Activated naive CD4-positive, alpha-beta T cell treated with anti-CD3 and anti-CD28 coated beads, Interleukin-2, amount 50 U/mL, for 24 hours (primary cell): ENCODE measurements at regions not wholly inside any gene's neighbourhood (a gene's known extent, or its start where the extent isn't known, plus 50 kb on each side); places are given as distances from the start of the nearest gene placed in this dataset.

Experiments
- H3K27ac Mint-ChIP-seq: one replicate; pipeline ENCODE4 v1.8.0; 2021; ENCODE audit warnings: mild to moderate bottlenecking, mixed read lengths
- H3K27me3 Mint-ChIP-seq: one replicate; pipeline ENCODE4 v1.8.0; 2021; ENCODE audit warnings: mixed read lengths
- H3K36me3 Mint-ChIP-seq: one replicate; pipeline ENCODE4 v1.8.0; 2021; ENCODE audit warnings: mixed read lengths
- H3K4me1 Mint-ChIP-seq: one replicate; pipeline ENCODE4 v1.8.0; 2021; ENCODE audit warnings: mixed read lengths
- H3K4me3 Mint-ChIP-seq: one replicate; pipeline ENCODE4 v1.8.0; 2021; ENCODE audit warnings: mild to moderate bottlenecking, mixed read lengths
- H3K9me3 Mint-ChIP-seq: one replicate; pipeline ENCODE4 v1.8.0; 2021; ENCODE audit warnings: mixed read lengths

DNA sequence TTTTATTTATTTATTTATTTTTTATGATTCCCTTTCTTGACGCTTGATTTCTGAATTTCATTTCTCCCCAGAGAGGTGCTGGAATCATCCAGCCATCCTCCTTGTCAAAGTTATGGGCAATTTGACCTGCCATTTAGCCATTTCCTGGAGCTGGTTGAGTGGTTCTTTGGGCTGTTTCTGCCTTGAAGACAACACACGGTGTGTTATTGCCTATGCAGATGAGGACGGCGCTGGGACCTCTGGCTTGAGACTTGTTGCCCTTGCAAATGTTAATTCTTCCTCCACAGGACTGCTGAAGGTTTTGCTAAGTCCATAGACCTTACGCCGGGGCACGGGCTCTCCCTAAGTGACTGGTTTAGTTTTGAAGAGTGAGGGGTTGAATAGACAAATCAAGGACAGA lies 147.9 kb upstream of the PLET1 start:
- Mint-ChIP-seq H3K27me3 (peaks cover 4% of the 10 kb centered on the region), H3K27ac (no peak overlapping the region), H3K4me3 (no peak overlapping the region), H3K9me3 (peaks cover 9% of the 10 kb centered on the region), H3K4me1 (peaks cover 6% of the 10 kb centered on the region), H3K36me3 (no peaks in the 10 kb centered on the region)

DNA sequence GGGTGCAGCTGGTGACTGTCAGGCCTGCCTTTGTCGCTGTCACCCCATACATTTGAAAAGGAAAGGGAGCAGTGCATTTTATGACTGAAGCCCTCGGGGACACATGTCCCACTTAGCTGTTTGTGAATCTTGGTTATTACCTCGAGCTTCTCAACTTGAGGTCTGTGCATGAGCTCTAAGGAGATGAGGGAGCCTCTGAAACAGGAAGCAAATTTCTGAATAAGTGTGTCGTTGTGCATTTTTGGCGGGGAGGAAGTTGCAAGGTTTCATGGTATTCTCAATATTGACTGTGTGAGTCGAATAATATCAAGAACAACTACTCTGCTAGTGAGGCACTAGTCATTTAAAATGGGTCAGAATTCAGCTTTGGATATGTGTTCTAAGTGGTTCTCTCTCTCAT lies 149.7 kb upstream of the PLET1 start:
- H3K4me1 Mint-ChIP-seq, result peaks cover 6% of the 10 kb centered on the region
- no peak overlapping the region for H3K4me3 Mint-ChIP-seq
- no peak overlapping the region for H3K27ac Mint-ChIP-seq
- peaks cover 4% of the 10 kb centered on the region for H3K27me3 Mint-ChIP-seq
- H3K36me3 Mint-ChIP-seq, result peaks cover 4% of the 10 kb centered on the region
- peaks cover 19% of the 10 kb centered on the region for H3K9me3 Mint-ChIP-seq

DNA sequence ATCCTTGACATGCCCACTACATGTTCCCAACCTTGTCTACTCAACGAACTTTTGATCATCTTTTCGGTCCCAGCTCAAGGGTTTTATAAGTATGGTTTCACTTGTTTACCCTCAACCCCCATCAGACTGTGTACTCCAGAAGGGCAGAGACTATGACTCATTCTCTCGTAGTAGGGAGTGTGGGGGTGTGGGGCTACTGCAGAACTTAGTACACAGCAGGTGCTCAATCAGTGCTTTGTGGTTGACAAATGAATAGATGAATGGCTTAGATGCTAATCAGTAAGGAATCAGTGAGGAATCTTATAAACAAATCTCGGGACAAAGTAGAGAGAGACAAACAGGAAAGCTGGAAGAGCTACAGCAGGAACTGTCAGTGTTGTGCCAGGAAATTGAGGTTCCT lies 151.7 kb upstream of the PLET1 start:
- H3K27ac Mint-ChIP-seq, result no peak overlapping the region
- H3K4me3 Mint-ChIP-seq, result no peak overlapping the region
- H3K27me3 Mint-ChIP-seq, result peaks cover 4% of the 10 kb centered on the region
- H3K36me3 Mint-ChIP-seq, result peaks cover 4% of the 10 kb centered on the region
- H3K4me1 Mint-ChIP-seq, result peaks cover 11% of the 10 kb centered on the region
- peaks cover 23% of the 10 kb centered on the region for H3K9me3 Mint-ChIP-seq

- no peaks in the 10 kb centered on the region for H3K27me3 Mint-ChIP-seq
- peaks cover 4% of the 10 kb centered on the region for H3K36me3 Mint-ChIP-seq
- no peak overlapping the region for H3K27ac Mint-ChIP-seq
- no peak overlapping the region for H3K4me3 Mint-ChIP-seq
- H3K4me1 Mint-ChIP-seq, result peaks cover 6% of the 10 kb centered on the region
- peaks cover 18% of the 10 kb centered on the region for H3K9me3 Mint-ChIP-seq
These were observed 156.7 kb upstream of the PLET1 start for GRCh38 chr11:112417339-112417738.

DNA sequence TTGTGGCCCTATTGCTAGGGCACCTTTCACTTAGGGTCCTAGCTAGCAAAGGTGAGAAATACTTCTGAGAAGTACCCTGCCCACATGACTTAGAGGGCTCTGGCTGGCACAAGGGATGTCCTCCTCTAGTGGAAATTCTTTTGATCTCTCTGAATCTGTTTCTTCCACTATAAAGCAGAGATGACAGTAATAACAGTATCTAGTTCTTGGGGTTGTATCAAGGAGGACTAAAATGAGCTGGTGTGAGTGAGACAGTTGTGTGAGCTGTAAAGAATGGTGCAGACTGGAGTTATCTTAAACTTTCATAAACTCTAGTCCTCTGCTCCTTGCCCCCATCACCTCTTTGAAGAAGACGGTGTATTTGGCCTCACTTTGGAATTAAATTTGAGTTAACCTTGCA lies 157.8 kb upstream of the PLET1 start:
- Mint-ChIP-seq H3K4me3 (no peak overlapping the region), H3K36me3 (peaks cover 4% of the 10 kb centered on the region), H3K27ac (no peak overlapping the region), H3K4me1 (peaks cover 6% of the 10 kb centered on the region), H3K27me3 (no peaks in the 10 kb centered on the region), H3K9me3 (peaks cover 14% of the 10 kb centered on the region)

- H3K27me3 Mint-ChIP-seq, result no peaks in the 10 kb centered on the region
- no peaks in the 10 kb centered on the region for H3K36me3 Mint-ChIP-seq
- H3K9me3 Mint-ChIP-seq, result no peaks in the 10 kb centered on the region
- no peak overlapping the region for H3K27ac Mint-ChIP-seq
- no peak overlapping the region for H3K4me3 Mint-ChIP-seq
- peaks cover 5% of the 10 kb centered on the region for H3K4me1 Mint-ChIP-seq
These were observed 161.2 kb upstream of the PLET1 start for GRCh38 chr11:112421879-112422278.

GRCh38 chr11:112425121-112425520 lies 164.5 kb upstream of the PLET1 start:
- Mint-ChIP-seq H3K9me3 (no peaks in the 10 kb centered on the region), H3K4me3 (no peak overlapping the region)

DNA sequence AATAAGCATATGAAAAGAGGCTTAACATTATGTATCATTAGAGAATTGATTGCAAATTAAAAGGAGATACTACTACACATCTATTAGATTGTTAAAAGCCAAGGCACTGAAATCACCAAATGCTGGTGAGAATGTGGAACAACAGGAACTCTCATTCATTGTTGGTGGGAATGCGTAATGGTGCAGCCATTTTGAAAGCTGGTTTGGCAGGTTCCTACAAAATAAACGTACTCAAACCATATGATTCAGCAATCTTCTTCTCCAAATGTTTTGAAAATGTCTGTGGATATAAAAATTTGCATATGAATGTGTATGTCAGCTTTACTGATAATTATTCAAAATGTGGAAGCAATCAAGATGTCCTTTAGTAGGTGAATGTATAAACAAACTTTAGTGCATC lies 176.4 kb upstream of the PLET1 start:
- Mint-ChIP-seq H3K4me3 (no peak overlapping the region), H3K9me3 (peaks cover 19% of the 10 kb centered on the region), H3K27ac (no peak overlapping the region), H3K4me1 (no peaks in the 10 kb centered on the region), H3K27me3 (peaks cover 7% of the 10 kb centered on the region), H3K36me3 (peaks cover 11% of the 10 kb centered on the region)

More at GRCh38 chr11:112425121-112425520, 164.5 kb upstream of the PLET1 start:
- Mint-ChIP-seq H3K27me3 (peaks cover 1% of the 10 kb centered on the region), H3K27ac (no peak overlapping the region), H3K4me1 (no peaks in the 10 kb centered on the region), H3K36me3 (no peaks in the 10 kb centered on the region)

DNA sequence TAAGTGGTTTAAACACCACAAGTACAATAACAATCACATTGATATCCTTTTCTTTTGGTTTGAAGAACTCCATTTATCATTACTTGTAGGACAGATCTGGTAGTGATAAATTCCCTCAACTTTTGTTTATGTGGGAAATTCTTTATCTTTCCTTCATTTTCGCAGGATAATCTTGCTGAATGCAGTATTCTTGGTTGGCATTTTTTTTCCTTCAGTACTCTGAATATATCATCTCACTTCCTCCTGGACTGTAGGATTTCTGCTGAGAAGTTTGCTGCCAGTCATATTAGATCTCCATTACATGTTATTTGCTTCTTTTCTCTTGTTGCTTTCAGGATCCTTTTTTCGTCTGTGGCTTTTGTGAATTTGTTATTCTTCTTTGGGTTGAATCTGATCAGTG lies 179.0 kb upstream of the PLET1 start:
- Mint-ChIP-seq H3K4me3 (no peak overlapping the region), H3K36me3 (peaks cover 6% of the 10 kb centered on the region), H3K27ac (no peak overlapping the region), H3K27me3 (peaks cover 7% of the 10 kb centered on the region), H3K4me1 (no peaks in the 10 kb centered on the region), H3K9me3 (peaks cover 26% of the 10 kb centered on the region)

- peaks cover 12% of the 10 kb centered on the region for H3K36me3 Mint-ChIP-seq
- H3K4me3 Mint-ChIP-seq, result no peak overlapping the region
- H3K4me1 Mint-ChIP-seq, result no peaks in the 10 kb centered on the region
- H3K27ac Mint-ChIP-seq, result no peak overlapping the region
- H3K27me3 Mint-ChIP-seq, result peaks cover 3% of the 10 kb centered on the region
- H3K9me3 Mint-ChIP-seq, result peaks cover 35% of the 10 kb centered on the region
These were observed 179.9 kb upstream of the PLET1 start for GRCh38 chr11:112440518-112440917.

GRCh38 chr11:112448168-112448567 lies 187.5 kb upstream of the PLET1 start:
- peaks cover 5% of the 10 kb centered on the region for H3K27me3 Mint-ChIP-seq
- H3K27ac Mint-ChIP-seq, result no peak overlapping the region
- no peaks in the 10 kb centered on the region for H3K4me1 Mint-ChIP-seq
- H3K4me3 Mint-ChIP-seq, result no peak overlapping the region
- peaks cover 8% of the 10 kb centered on the region for H3K36me3 Mint-ChIP-seq
- H3K9me3 Mint-ChIP-seq, result peaks cover 18% of the 10 kb centered on the region

- Mint-ChIP-seq H3K36me3 (peaks cover 8% of the 10 kb centered on the region), H3K27me3 (peaks cover 5% of the 10 kb centered on the region), H3K27ac (no peak overlapping the region), H3K4me1 (no peaks in the 10 kb centered on the region), H3K4me3 (no peak overlapping the region), H3K9me3 (peaks cover 18% of the 10 kb centered on the region)
These were observed 188.1 kb upstream of the PLET1 start for GRCh38 chr11:112448806-112449205.

DNA sequence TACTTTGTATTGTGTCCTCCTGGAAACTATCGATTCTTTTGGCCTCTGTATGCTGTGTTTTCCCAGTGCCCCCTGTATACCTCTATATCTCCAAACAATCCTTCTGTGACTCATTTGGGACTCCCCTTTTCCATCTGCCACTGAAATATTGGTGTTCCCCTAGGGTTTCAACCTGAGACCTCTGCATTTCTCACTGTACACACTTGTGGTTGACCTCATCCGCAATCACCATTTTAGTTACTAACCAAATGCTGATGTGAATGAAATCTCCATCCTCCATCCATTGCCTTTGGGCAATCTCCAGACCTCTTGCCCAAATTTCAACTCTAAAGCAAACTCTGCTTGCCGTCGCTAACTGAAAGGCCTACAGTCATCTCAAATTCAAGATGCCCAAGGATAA lies 190.6 kb upstream of the PLET1 start:
- Mint-ChIP-seq H3K27ac (no peak overlapping the region), H3K9me3 (no peaks in the 10 kb centered on the region), H3K27me3 (peaks cover 5% of the 10 kb centered on the region), H3K4me1 (peaks cover 4% of the 10 kb centered on the region), H3K36me3 (no peaks in the 10 kb centered on the region), H3K4me3 (no peak overlapping the region)

DNA sequence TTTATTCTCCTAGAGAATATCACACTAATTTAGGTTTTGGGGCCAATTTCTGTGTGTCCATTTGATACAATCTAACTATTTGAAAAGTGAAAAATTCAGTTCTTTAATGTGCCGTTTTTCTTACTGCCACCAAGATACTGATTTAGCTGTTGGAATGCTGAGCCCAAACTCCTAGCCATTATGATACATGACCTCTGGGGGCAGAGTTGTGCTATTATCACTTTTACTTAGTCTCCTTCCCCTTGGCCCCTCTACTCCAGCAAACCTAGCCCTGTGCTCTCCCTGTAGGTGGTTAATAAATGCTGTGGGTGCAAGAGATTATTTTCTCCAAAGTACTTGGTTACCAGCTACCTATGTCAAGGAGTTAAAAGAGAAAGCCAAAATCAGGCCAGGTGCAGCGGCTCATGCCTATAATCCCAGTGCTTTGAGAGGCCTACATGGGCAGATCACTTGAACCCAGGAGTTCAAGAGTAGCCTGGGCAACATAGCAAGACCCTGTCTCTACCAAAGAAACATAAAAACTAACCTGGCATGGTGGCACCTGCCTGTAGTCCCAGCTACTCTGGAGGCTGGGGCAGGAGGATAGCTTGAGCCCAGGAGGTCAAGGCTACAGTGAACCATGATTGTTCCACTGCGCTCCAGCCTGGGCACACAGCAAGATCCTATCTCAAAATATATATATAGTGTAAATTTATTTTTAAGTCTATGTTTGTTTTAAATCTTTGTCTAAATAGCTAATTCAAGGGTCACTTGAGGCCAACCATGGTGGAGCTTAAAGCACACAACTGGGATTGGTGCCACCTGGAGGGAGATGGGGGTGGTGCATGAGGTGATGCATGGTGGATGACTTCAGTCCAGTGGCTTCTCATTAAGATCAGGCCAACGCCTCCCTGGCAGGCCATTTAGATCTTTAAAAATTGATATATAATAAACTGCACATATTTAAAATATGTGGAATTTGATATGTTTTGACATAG lies 193.2 kb upstream of the PLET1 start:
- Mint-ChIP-seq H3K9me3 (no peaks in the 10 kb centered on the region), H3K27ac (no peak overlapping the region), H3K27me3 (peaks cover 4% of the 10 kb centered on the region), H3K36me3 (no peaks in the 10 kb centered on the region), H3K4me1 (peaks cover 4% of the 10 kb centered on the region), H3K4me3 (no peak overlapping the region)

- H3K27me3 Mint-ChIP-seq, result no peaks in the 10 kb centered on the region
- no peaks in the 10 kb centered on the region for H3K36me3 Mint-ChIP-seq
- H3K27ac Mint-ChIP-seq, result no peak overlapping the region
- no peaks in the 10 kb centered on the region for H3K9me3 Mint-ChIP-seq
- peaks cover 9% of the 10 kb centered on the region for H3K4me1 Mint-ChIP-seq
- H3K4me3 Mint-ChIP-seq, result no peak overlapping the region
These were observed 194.2 kb upstream of the PLET1 start for GRCh38 chr11:112454841-112455240.

DNA sequence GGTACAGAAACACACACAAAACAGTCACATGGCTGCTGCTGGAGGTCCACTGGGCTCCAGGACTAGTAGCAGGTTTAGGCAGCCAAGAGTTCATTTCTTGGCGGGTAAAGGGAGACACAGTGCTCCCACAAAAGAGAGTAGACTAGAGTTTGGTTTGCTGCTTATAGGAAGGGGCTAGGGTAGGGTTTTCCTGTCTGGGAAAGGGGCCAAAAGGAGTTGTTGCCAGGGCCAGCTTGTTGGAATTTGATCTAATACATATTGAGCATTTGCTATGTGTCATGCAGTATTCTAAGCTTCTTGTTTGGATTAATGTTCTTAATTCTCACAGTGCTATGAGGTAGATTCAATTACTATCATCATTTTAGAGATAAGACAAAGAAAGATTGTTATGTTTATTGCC lies 195.1 kb upstream of the PLET1 start:
- H3K27ac Mint-ChIP-seq, result no peak overlapping the region
- H3K4me3 Mint-ChIP-seq, result no peak overlapping the region
- H3K36me3 Mint-ChIP-seq, result no peaks in the 10 kb centered on the region
- H3K27me3 Mint-ChIP-seq, result no peaks in the 10 kb centered on the region
- no peaks in the 10 kb centered on the region for H3K9me3 Mint-ChIP-seq
- peaks cover 9% of the 10 kb centered on the region for H3K4me1 Mint-ChIP-seq
